ENCODE measurements at regions not wholly inside any gene's neighbourhood (a gene's known extent, or its start where the extent isn't known, plus 50 kb on each side); places are given as distances from the start of the nearest gene placed in this dataset.

GRCh38 chr18:54755456-54755855 is 72.8 kb upstream of the RAB27B start:
- Histone ChIP-seq H3K9me3 (replicated peaks) (peaks cover 9% of the 10 kb centered on the region), H3K27me3 (ENCODE audit: low read depth) (no peaks in the 10 kb centered on the region), H3K27ac (replicated peaks) (no peak overlapping the region), H3K4me3 (no peak overlapping the region), H3K4me1 (no peaks in the 10 kb centered on the region), H3K36me3 (no peaks in the 10 kb centered on the region)
- TF ChIP-seq CTCF (IDR thresholded peaks at IDR 0.05; ENCODE audit: borderline replicate concordance): no peak
- no peak for DNase-seq
- intact Hi-C loops (cut with micrococcal nuclease): no loop called here

DNA sequence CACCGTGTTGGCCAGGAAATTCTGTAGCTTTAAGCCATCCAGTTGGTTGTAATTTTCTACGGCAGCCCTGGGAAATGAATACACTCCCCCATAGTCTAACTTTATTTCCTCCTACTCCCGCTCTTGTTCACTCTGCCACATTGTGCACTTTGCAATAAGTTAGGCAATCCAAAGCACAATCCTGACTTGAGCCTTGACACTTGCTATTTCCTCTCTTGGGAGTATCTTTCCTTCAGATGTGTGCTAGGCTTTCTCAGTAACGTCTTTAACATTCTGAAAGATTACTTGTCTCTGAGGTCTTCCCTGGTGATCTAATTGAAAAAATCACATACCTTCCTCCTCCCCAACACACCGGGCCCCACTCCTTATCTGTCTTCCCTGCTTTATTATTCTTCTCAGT is 65.9 kb upstream of the RAB27B start:
- Histone ChIP-seq H3K36me3 (no peaks in the 10 kb centered on the region), H3K27me3 (ENCODE audit: low read depth) (no peaks in the 10 kb centered on the region), H3K9me3 (replicated peaks) (peaks cover 9% of the 10 kb centered on the region), H3K4me1 (no peaks in the 10 kb centered on the region), H3K4me3 (no peak overlapping the region), H3K27ac (replicated peaks) (no peak overlapping the region)
- DNase-seq: no peak
- no peak for TF ChIP-seq CTCF (IDR thresholded peaks at IDR 0.05; ENCODE audit: borderline replicate concordance)
- intact Hi-C loops (cut with micrococcal nuclease): no loop called here

- intact Hi-C loops (cut with micrococcal nuclease): no loop called here
- H3K27me3 ChIP-seq (ENCODE audit: low read depth): no peaks in the 10 kb centered on the region
- DNase-seq: no peak
- no peaks in the 10 kb centered on the region for H3K36me3 ChIP-seq
- TF ChIP-seq CTCF (IDR thresholded peaks at IDR 0.05; ENCODE audit: borderline replicate concordance): no peak
- no peaks in the 10 kb centered on the region for H3K4me1 ChIP-seq
- no peak overlapping the region for H3K4me3 ChIP-seq
- H3K27ac ChIP-seq (replicated peaks): no peak overlapping the region
- H3K9me3 ChIP-seq (replicated peaks): peaks cover 4% of the 10 kb centered on the region
These were observed 63.5 kb upstream of the RAB27B start for GRCh38 chr18:54764786-54765185.

GRCh38 chr18:54765636-54766375 is 62.5 kb upstream of the RAB27B start:
- Histone ChIP-seq H3K4me3 (no peak overlapping the region), H3K27me3 (ENCODE audit: low read depth) (no peaks in the 10 kb centered on the region), H3K9me3 (replicated peaks) (no peaks in the 10 kb centered on the region), H3K4me1 (no peaks in the 10 kb centered on the region), H3K36me3 (no peaks in the 10 kb centered on the region), H3K27ac (replicated peaks) (no peak overlapping the region)
- intact Hi-C loops (cut with micrococcal nuclease): no loop called here
- no peak for TF ChIP-seq CTCF (IDR thresholded peaks at IDR 0.05; ENCODE audit: borderline replicate concordance)
- DNase-seq: no peak

GRCh38 chr18:54766634-54767033 is 61.6 kb upstream of the RAB27B start:
- intact Hi-C loops (cut with micrococcal nuclease): no loop called here
- no peaks in the 10 kb centered on the region for H3K27me3 ChIP-seq (ENCODE audit: low read depth)
- TF ChIP-seq CTCF (IDR thresholded peaks at IDR 0.05; ENCODE audit: borderline replicate concordance): no peak

More at GRCh38 chr18:54766634-54767033, 61.6 kb upstream of the RAB27B start:
- Histone ChIP-seq H3K4me1 (no peaks in the 10 kb centered on the region), H3K9me3 (replicated peaks) (no peaks in the 10 kb centered on the region), H3K36me3 (no peaks in the 10 kb centered on the region), H3K27ac (replicated peaks) (no peak overlapping the region), H3K4me3 (no peak overlapping the region)
- no peak for DNase-seq
